K562 (cell line): ENCODE measurements at regions not wholly inside any gene's neighbourhood (a gene's known extent, or its start where the extent isn't known, plus 50 kb on each side); places are given as distances from the start of the nearest gene placed in this dataset.

Source experiments
- ATAC-seq: fragments of 200-7000 bp; cut with Tn5 transposase; 3 replicates; pipeline ENCODE4 v1.9.1; 2020; ENCODE audit warnings: moderate library complexity
- BruUV-seq: library from RNA; stranded (reverse); fragments of 400-500 nt; replicated peaks from 2 replicates; lab custom pipeline; 2021; lab: Mats Ljungman, UMichigan
- CTCF ChIA-PET: fragments of 300-600 bp; formaldehyde crosslinking; extraction: SDS; loops from one replicate; lab custom pipeline; 2021; ENCODE audit warnings: low intra/inter-chr PET ratio; lab: Yijun Ruan, JAX
- POLR2A ChIA-PET: fragments of 300-600, 350-650 bp; sonication (Branson Sonifier 250); formaldehyde crosslinking; extraction: SDS; loops from one replicate; lab custom pipeline; 2021; ENCODE audit warnings: antibody characterized with exemption, inconsistent platforms; lab: Yijun Ruan, JAX
- DNase-seq, 4 experiments: peaks; one replicate each; pipeline versions ENCODE4 v3.0.0 to v3.0.0-alpha.2; 2011 to 2018; ENCODE audit warnings: low spot score in 3 of 4, mixed read lengths in 3 of 4; ENCODE audit errors: extremely low read depth in 1 of 4
- FAIRE-seq: peaks from 2 replicates; lab custom pipeline; 2011; peaks lifted over from hg19 to GRCh38; lab: Jason Lieb, UNC
- H2AFZ ChIP-seq: 2 replicates; pipeline ENCODE4 v1.6.0; 2011; ENCODE audit warnings: low read depth, low read length, control low read depth, inconsistent platforms
- H3K27ac ChIP-seq: fragments of 200-600 bp; 3 replicates; pipeline ENCODE4 v1.8.0; 2011; ENCODE audit warnings: low read depth, mild to moderate bottlenecking, control low read depth, inconsistent platforms, low read length, moderate library complexity, mixed read lengths; ENCODE audit errors: extremely low read depth
- H3K27me3 ChIP-seq, 2 experiments: fragments of 300-600 bp in 1 of 2; 2 replicates in 1 of 2; 3 replicates in 1 of 2; pipeline versions ENCODE4 v1.6.0 to v1.8.0; 2011; ENCODE audit warnings: inconsistent platforms in 2 of 2, low read length in 2 of 2, mild to moderate bottlenecking in 1 of 2, mixed read lengths in 1 of 2, moderate library complexity in 1 of 2; ENCODE audit not compliant: control insufficient read depth in 2 of 2, insufficient read depth in 2 of 2
- H3K36me3 ChIP-seq: fragments of 300-600 bp; 3 replicates; pipeline ENCODE4 v1.8.0; 2011; ENCODE audit warnings: mild to moderate bottlenecking, low read length, inconsistent platforms; ENCODE audit not compliant: control insufficient read depth, insufficient read depth
- H3K4me1 ChIP-seq, 2 experiments: fragments of 200-600 bp in 1 of 2; replicated peaks in 1 of 2; 2 replicates in 1 of 2; 3 replicates in 1 of 2; pipeline versions ENCODE4 v1.5.1 to v1.8.0; 2011; ENCODE audit warnings: inconsistent platforms in 2 of 2, low read length in 2 of 2, mild to moderate bottlenecking in 1 of 2, mixed read lengths in 1 of 2, moderate library complexity in 1 of 2; ENCODE audit not compliant: control insufficient read depth in 2 of 2, insufficient read depth in 2 of 2
- H3K4me2 ChIP-seq: 2 replicates; pipeline ENCODE4 v1.6.1; 2011; ENCODE audit warnings: low read length, control low read depth, inconsistent platforms, mixed read lengths; ENCODE audit not compliant: insufficient read depth
- H3K4me3 ChIP-seq: fragments of 200-600 bp; sonication (generic), shearing (Covaris generic); 2 replicates; pipeline ENCODE4 v1.5.1; 2016; ENCODE audit warnings: control low read depth, inconsistent platforms
- H3K79me2 ChIP-seq: fragments of 200-600 bp; 3 replicates; pipeline ENCODE4 v1.8.0; 2011; ENCODE audit warnings: low read length, inconsistent platforms; ENCODE audit not compliant: control insufficient read depth, insufficient read depth
- H3K9ac ChIP-seq, 2 experiments: 2 replicates each; pipeline versions ENCODE4 v1.6.0 to v1.6.1; 2011; ENCODE audit warnings: low read depth in 2 of 2, low read length in 2 of 2, control low read depth in 1 of 2, inconsistent platforms in 1 of 2, mild to moderate bottlenecking in 1 of 2, mixed read lengths in 1 of 2; ENCODE audit not compliant: insufficient read depth in 1 of 2
- H3K9me1 ChIP-seq: one replicate; pipeline ENCODE4 v1.6.0; 2011; ENCODE audit warnings: inconsistent platforms, mild to moderate bottlenecking, low read length, moderate library complexity; ENCODE audit not compliant: control insufficient read depth, insufficient read depth
- H3K9me3 ChIP-seq: replicated peaks from 2 replicates; pipeline ENCODE4 v1.5.1; 2011; ENCODE audit warnings: low read depth, low read length, inconsistent platforms; ENCODE audit not compliant: control insufficient read depth, insufficient read depth
- H4K20me1 ChIP-seq: replicated peaks from 2 replicates; pipeline ENCODE4 v1.6.1; 2011; ENCODE audit warnings: low read length, inconsistent platforms, mixed read lengths; ENCODE audit not compliant: control insufficient read depth, insufficient read depth
- ATF6 ChIP-seq: sonication (generic); formaldehyde crosslinking; IDR thresholded peaks from 2 replicates; pipeline ENCODE4 v1.4.0; 2020; ENCODE audit warnings: mild to moderate bottlenecking, missing genetic modification reagents
- CBFA2T2 ChIP-seq: fragments of 450-650 bp; conservative IDR thresholded peaks from 2 replicates; pipeline ENCODE4 v1.6.1; 2017; ENCODE audit warnings: mild to moderate bottlenecking
- CBX8 ChIP-seq: fragments of 200-600 bp; sonication (generic); IDR thresholded peaks from 2 replicates; pipeline ENCODE4 v1.6.1; 2012; ENCODE audit warnings: borderline replicate concordance, mixed run types, low read depth, mild to moderate bottlenecking, moderate library complexity, mixed read lengths, low read length, control low read depth, inconsistent platforms; ENCODE audit not compliant: poor library complexity, severe bottlenecking; ENCODE audit errors: extremely low read depth
- DLX4 ChIP-seq: fragments of 250-450 bp; sonication (Bioruptor Pico); IDR thresholded peaks from 2 replicates; pipeline ENCODE4 v1.6.1; 2021; ENCODE audit warnings: mild to moderate bottlenecking
- ESRRA ChIP-seq: fragments of 450-650 bp; IDR thresholded peaks from 2 replicates; pipeline ENCODE4 v1.6.1; 2014; ENCODE audit warnings: low read depth, mild to moderate bottlenecking, moderate library complexity, borderline replicate concordance
- HINFP ChIP-seq: fragments of 450-650 bp; conservative IDR thresholded peaks from 2 replicates; pipeline ENCODE4 v1.6.1; 2016; ENCODE audit warnings: missing genetic modification characterization, low read depth, mild to moderate bottlenecking, control low read depth, missing compliant biosample characterization
- POLR2G ChIP-seq: fragments of 200-400 bp; formaldehyde crosslinking; IDR thresholded peaks from 2 replicates; pipeline ENCODE4 v1.6.1; 2017; ENCODE audit warnings: low read depth, mild to moderate bottlenecking, antibody characterized with exemption, low read length, moderate library complexity
- POLR2H ChIP-seq: IDR thresholded peaks from 2 replicates; pipeline ENCODE4 v1.6.1; 2016; ENCODE audit warnings: missing genetic modification characterization, low read depth, mild to moderate bottlenecking, control low read depth, missing compliant biosample characterization, moderate library complexity
- PREB ChIP-seq: sonication (generic); formaldehyde crosslinking; IDR thresholded peaks from 2 replicates; pipeline ENCODE4 v1.8.1; 2023; ENCODE audit warnings: mild to moderate bottlenecking, missing genetic modification reagents
- SFPQ ChIP-seq: fragments of 200-400 bp; formaldehyde crosslinking; IDR thresholded peaks from 2 replicates; pipeline ENCODE4 v1.6.1; 2017; ENCODE audit warnings: mild to moderate bottlenecking, low read depth, low read length, moderate library complexity
- SNIP1 ChIP-seq: fragments of 450-650 bp; IDR thresholded peaks from 2 replicates; pipeline ENCODE4 v1.7.1; 2017; ENCODE audit warnings: low read depth, mild to moderate bottlenecking
- ZNF143 ChIP-seq: sonication (generic); formaldehyde crosslinking; IDR thresholded peaks from 2 replicates; pipeline ENCODE4 v1.9.0; 2022; ENCODE audit warnings: mild to moderate bottlenecking, missing genetic modification reagents
- ZNF165 ChIP-seq: fragments of 250-450 bp; sonication (Bioruptor Pico); IDR thresholded peaks from 2 replicates; pipeline ENCODE4 v1.4.0; 2020; ENCODE audit warnings: borderline replicate concordance
- ZNF175 ChIP-seq: fragments of 200-800 bp; sonication (Bioruptor generic); IDR thresholded peaks from 2 replicates; pipeline ENCODE4 v1.6.1; 2016; ENCODE audit warnings: low read depth, mild to moderate bottlenecking, missing genetic modification characterization, missing compliant biosample characterization
- ZNF184 ChIP-seq: sonication (generic); formaldehyde crosslinking; IDR thresholded peaks from 2 replicates; pipeline ENCODE4 v1.5.0; 2020; ENCODE audit warnings: missing genetic modification reagents
- ZNF785 ChIP-seq: fragments of 250-450 bp; sonication (Bioruptor Pico); IDR thresholded peaks from 2 replicates; pipeline ENCODE4 v1.4.0; 2020; ENCODE audit warnings: mild to moderate bottlenecking
- in situ Hi-C: fragments of 300-500 bp; cut with MboI; formaldehyde crosslinking; loops from 4 replicates; pipeline ENCODE4 v1.15.0; 2018; ENCODE audit warnings: inconsistent platforms, mixed read lengths
- intact Hi-C: fragments of 100-400 bp; cut with micrococcal nuclease; formaldehyde crosslinking; loops from 2 replicates; pipeline ENCODE4 v1.14.2; 2022

GRCh38 chr6:8860671-8861070, 425.3 kb upstream of the SLC35B3 start:
- no peak for DNase-seq
- Histone ChIP-seq H3K9me3 (peaks cover 2% of the 10 kb centered on the region), H3K9ac (no peak overlapping the region), H3K4me2 (no peak overlapping the region), H3K27ac (no peak overlapping the region), H3K4me3 (no peak overlapping the region), H3K36me3 (no peaks in the 10 kb centered on the region), H4K20me1 (no peaks in the 10 kb centered on the region), H3K27me3 (no peaks in the 10 kb centered on the region), H2AFZ (no peak overlapping the region), H3K4me1 (no peaks in the 10 kb centered on the region), H3K79me2 (no peaks in the 10 kb centered on the region), H3K9me1 (no peaks in the 10 kb centered on the region)
- BruUV-seq: no TSS peak
- ATAC-seq: no peak
- CTCF ChIA-PET: no interaction called here
- intact Hi-C loops: no loop called here
- POLR2A ChIA-PET: no interaction called here
- FAIRE-seq: no peak
- in situ Hi-C loops: no loop called here
- TF ChIP-seq ZNF184 (CRISPR knock-in tag) (no peak), DLX4 (CRISPR knock-in tag) (no peak), CBX8 (no peak), ESRRA (no peak), POLR2G (no peak), SNIP1 (no peak), PREB (CRISPR knock-in tag) (no peak), ZNF785 (CRISPR knock-in tag) (no peak), CBFA2T2 (no peak), HINFP (no peak), ZNF143 (CRISPR knock-in tag) (no peak), POLR2H (tag) (no peak), ZNF165 (no peak), ZNF175 (CRISPR knock-in tag) (no peak), SFPQ (no peak), ATF6 (CRISPR knock-in tag) (no peak)
